ENCODE measurements at regions not wholly inside any gene's neighbourhood (a gene's known extent, or its start where the extent isn't known, plus 50 kb on each side); places are given as distances from the start of the nearest gene placed in this dataset.
A peak's percentile ranks its signal among the peaks of the same experiment; 100 is the strongest.

- Histone ChIP-seq H3K4me2 (no peak overlapping the region), H3K27ac (no peak overlapping the region), H3K9ac (no peak overlapping the region), H3K27me3 (no peaks in the 10 kb centered on the region), H3K4me1 (no peaks in the 10 kb centered on the region), H4K20me1 (no peaks in the 10 kb centered on the region), H3K4me3 (no peak overlapping the region), H3K9me3 (replicated peaks in 1 of 11) (no peaks in the 10 kb centered on the region), H3K36me3 (no peaks in the 10 kb centered on the region)
- TF ChIP-seq Cebpa-rat (IDR thresholded peaks at IDR 0.05) = no peak
Observed at GRCh38 chr11:109814824-109815223, 278.4 kb upstream of the ZC3H12C start.

DNA sequence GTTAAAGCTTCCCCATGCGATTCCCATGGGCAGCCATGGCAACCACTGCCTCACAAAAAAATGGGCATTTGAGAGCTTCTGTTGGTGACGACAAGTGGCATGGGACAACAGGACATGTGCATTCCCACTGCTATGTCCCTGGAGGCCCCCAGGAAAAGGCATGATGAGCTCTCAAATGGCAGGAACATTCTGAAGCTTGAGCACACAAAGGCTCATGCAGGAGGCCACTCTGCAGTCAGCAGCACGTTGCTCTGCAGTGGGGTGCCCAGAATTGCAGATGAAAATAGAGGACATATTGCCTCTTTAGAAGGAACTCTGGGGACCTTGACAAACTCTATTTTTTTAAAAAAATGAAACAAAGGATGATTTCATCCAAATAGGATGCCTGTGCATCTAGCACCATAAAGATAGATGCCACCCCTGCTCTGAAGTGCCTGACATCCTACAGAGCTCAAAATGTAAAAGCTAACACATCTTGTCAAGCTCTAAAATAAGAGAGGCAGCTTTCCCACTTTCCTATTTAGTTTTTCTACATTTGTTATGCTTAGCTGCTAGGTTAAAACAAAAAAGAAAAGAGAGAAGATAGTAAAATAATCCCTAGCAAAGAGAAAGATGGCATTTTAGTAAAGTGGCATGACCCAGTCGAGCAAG lies 277.6 kb upstream of the ZC3H12C start:
- H3K36me3 ChIP-seq = no peaks in the 10 kb centered on the region
- no peaks in the 10 kb centered on the region for H4K20me1 ChIP-seq
- no peak overlapping the region for H3K4me3 ChIP-seq
- TF ChIP-seq Cebpa-rat (IDR thresholded peaks at IDR 0.05) = no peak
- no peaks in the 10 kb centered on the region for H3K27me3 ChIP-seq
- H3K9me3 ChIP-seq (replicated peaks in 1 of 11) = no peaks in the 10 kb centered on the region
- no peak overlapping the region for H3K9ac ChIP-seq
- H3K27ac ChIP-seq = no peak overlapping the region
- H3K4me1 ChIP-seq = no peaks in the 10 kb centered on the region
- H3K4me2 ChIP-seq = no peak overlapping the region

DNA sequence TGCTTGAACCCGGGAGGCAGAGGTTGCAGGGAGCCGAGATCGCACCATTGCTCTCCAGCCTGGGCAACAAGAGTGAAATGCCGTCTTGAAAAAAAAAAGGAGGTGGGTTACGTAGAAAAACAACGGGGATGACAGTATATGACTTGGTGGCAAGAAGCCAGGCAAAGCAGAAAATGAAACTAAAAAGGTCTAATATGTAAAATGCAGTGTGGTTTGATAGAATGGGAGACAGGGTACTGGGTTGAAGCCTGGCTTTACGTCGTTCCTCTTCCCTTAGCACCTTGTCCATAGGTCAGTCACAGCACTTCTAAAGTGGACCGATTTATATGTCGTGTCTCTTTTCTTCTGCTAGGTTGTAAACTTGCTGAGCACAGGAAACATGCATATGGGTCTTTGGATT lies 274.9 kb upstream of the ZC3H12C start:
- Histone ChIP-seq H3K9me3 (replicated peaks in 1 of 11) (no peaks in the 10 kb centered on the region), H3K4me2 (no peak overlapping the region), H3K4me1 (no peaks in the 10 kb centered on the region), H3K9ac (no peak overlapping the region), H3K4me3 (no peak overlapping the region), H4K20me1 (no peaks in the 10 kb centered on the region), H3K27me3 (no peaks in the 10 kb centered on the region), H3K36me3 (no peaks in the 10 kb centered on the region), H3K27ac (no peak overlapping the region)
- TF ChIP-seq Cebpa-rat (IDR thresholded peaks at IDR 0.05) = no peak

DNA sequence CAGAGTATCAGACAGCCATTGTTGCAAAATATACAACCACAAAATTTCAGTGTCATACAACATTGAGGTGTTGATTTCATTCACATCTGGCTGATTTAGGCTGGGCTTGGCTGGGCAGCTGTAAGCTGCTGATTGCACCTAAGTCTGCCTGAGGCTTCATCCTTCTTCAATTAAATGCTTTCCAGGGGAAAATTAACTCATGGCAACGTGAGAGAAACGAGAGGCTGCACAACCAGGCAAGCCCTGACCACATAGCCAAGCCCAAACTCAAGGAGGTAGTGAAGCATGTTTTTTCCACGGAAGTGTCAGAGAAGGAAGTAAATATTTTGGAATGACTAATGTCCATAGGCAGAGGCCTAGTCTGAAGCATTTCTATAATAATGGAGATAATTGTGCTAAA lies 273.8 kb upstream of the ZC3H12C start:
- peak overlapping the region in 1 of 11 experiments; percentile 7; a peak in 1 of 22 replicates for H3K4me2 ChIP-seq
- no peak overlapping the region for H3K27ac ChIP-seq
- TF ChIP-seq Cebpa-rat (IDR thresholded peaks at IDR 0.05) = no peak

DNA sequence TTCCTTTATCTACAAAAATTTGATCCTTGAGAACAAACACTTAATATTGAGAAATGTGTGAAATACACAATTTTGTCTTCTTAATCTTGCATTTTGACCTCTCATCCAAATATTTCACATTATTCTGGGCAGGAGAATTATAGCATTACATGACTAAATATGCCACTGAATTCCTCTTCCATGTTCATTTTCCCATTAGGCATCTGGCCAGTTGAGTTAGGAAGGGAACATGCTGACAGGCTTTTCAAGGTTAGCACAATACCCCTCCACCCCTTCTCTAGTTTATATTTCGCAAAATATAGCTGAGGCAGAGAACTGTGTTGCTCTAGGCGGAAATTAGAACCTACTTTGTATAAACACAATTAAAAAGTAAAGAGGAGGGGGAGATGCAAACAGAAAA lies 271.7 kb upstream of the ZC3H12C start:
- no peak overlapping the region for H3K27ac ChIP-seq
- H3K4me1 ChIP-seq = no peaks in the 10 kb centered on the region
- H3K9me3 ChIP-seq (replicated peaks in 1 of 11) = no peaks in the 10 kb centered on the region
- no peaks in the 10 kb centered on the region for H3K27me3 ChIP-seq
- no peak overlapping the region for H3K9ac ChIP-seq
- no peaks in the 10 kb centered on the region for H4K20me1 ChIP-seq
- H3K36me3 ChIP-seq = no peaks in the 10 kb centered on the region
- no peak overlapping the region for H3K4me3 ChIP-seq
- no peak for TF ChIP-seq Cebpa-rat (IDR thresholded peaks at IDR 0.05)
- no peak overlapping the region for H3K4me2 ChIP-seq

More for the DNA sequence above, 273.8 kb upstream of the ZC3H12C start:
- Histone ChIP-seq H3K9me3 (replicated peaks in 1 of 11) (no peaks in the 10 kb centered on the region), H3K27me3 (no peaks in the 10 kb centered on the region), H3K4me3 (no peak overlapping the region), H3K9ac (no peak overlapping the region), H4K20me1 (no peaks in the 10 kb centered on the region), H3K36me3 (no peaks in the 10 kb centered on the region), H3K4me1 (no peaks in the 10 kb centered on the region)

DNA sequence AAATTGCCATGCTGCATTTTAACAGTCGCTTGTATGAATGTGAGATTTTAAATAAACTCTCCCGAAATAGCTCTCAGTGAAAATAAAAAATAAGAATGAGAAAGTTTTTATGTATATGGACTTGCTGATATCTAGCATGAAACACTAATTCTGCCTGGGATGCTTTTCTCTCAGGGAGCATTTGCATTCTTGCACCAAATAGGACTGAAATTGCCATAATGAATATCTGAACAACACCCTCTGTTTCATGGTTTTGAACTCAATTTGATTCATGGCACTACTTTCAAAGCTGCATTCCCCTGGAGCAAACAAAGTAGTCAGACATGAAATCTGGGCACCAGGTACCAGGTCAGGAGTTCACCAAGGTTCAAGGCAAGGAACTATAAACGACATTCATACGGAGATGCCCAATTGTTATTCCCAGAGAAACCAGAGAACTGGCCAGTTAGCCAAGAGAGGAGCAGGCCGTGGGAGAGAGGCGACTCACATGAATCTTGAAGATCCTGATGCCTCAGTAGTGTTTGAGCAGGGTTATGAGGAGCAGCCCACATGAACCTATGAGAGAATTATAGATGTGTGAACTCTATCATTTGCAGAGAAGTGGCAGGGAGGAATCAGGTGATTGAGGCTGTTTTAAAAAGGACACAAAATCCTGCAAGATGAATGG lies 270.6 kb upstream of the ZC3H12C start:
- no peak overlapping the region for H3K4me2 ChIP-seq
- no peaks in the 10 kb centered on the region for H3K27me3 ChIP-seq
- H3K4me3 ChIP-seq = no peak overlapping the region
- H3K9ac ChIP-seq = no peak overlapping the region
- no peaks in the 10 kb centered on the region for H3K9me3 ChIP-seq (replicated peaks in 1 of 11)
- no peak overlapping the region for H3K27ac ChIP-seq
- H4K20me1 ChIP-seq = no peaks in the 10 kb centered on the region
- no peak for TF ChIP-seq Cebpa-rat (IDR thresholded peaks at IDR 0.05)
- H3K4me1 ChIP-seq = no peaks in the 10 kb centered on the region
- H3K36me3 ChIP-seq = no peaks in the 10 kb centered on the region

DNA sequence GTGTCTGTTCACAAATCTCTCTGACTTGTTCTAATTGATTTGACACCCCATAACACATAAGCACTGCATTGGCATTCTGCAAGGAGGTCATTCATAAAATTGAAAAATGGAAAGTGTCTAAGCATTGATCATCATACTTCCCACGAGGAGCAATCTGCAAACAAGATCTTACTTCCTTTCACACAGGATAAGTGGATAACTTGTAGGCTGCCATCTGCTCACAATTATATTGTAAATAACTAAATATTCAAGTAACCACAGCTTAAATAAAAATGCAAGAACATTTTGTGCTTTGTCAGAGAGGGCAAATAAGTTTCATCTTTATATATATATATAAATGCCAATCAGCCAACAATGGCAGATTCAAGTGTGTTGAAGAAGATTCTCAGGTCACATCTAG lies 264.8 kb upstream of the ZC3H12C start:
- Histone ChIP-seq H3K27ac (no peak overlapping the region), H3K9me3 (replicated peaks in 1 of 11) (peaks cover 0 to 6% (median 0%) of the 10 kb centered on the region in 11 experiments; a peak in 2 of 22 replicates), H3K9ac (no peak overlapping the region), H3K36me3 (no peaks in the 10 kb centered on the region), H3K4me2 (no peak overlapping the region), H3K4me1 (no peaks in the 10 kb centered on the region), H4K20me1 (no peaks in the 10 kb centered on the region), H3K4me3 (no peak overlapping the region), H3K27me3 (no peaks in the 10 kb centered on the region)
- TF ChIP-seq Cebpa-rat (IDR thresholded peaks at IDR 0.05) = no peak

DNA sequence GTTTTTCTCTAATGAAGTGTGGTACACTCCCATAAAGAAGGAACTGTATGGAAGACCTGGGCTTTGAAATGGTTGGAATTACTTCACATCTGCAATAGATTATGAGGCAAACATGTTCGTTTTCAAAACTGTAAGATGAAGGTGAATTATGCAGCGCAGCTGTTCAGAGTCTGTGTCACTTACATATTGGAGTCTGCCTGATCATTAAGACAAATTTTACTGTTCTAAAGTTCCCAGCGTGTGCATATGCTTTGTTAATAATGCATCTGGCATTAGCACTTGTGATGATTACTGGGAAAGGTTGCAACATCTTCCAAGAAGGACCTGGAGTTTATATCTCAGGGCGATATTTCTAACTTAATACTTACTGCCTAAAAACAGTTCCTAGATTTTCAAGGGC lies 255.2 kb upstream of the ZC3H12C start:
- Histone ChIP-seq H4K20me1 (no peaks in the 10 kb centered on the region), H3K4me3 (no peak overlapping the region)
- TF ChIP-seq Cebpa-rat (IDR thresholded peaks at IDR 0.05) = no peak

DNA sequence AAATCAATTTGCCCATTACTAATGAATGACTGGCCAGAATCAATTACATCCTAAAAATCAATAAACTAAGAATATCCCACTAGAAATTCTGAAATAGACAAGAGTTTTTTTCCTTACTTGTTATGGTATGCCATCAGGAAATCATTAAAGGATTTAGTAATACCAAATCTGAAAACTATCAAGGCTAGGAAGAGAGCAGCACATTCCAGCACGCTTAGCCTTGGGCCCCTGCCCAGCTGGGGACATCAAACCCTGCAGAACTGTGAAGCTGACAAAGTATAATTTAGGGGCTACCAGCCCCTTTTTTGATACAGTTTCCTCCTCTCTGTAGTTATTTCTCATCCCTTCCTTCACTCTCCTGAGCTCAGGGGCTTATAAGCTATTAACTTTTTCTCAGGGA lies 247.8 kb upstream of the ZC3H12C start:
- H3K4me3 ChIP-seq = no peak overlapping the region
- H3K9me3 ChIP-seq (replicated peaks in 1 of 11) = no peaks in the 10 kb centered on the region
- no peak for TF ChIP-seq Cebpa-rat (IDR thresholded peaks at IDR 0.05)
- H3K4me1 ChIP-seq = no peaks in the 10 kb centered on the region
- no peak overlapping the region for H3K4me2 ChIP-seq
- H3K9ac ChIP-seq = no peak overlapping the region
- H3K36me3 ChIP-seq = no peaks in the 10 kb centered on the region
- H3K27ac ChIP-seq = no peak overlapping the region
- no peaks in the 10 kb centered on the region for H4K20me1 ChIP-seq
- no peaks in the 10 kb centered on the region for H3K27me3 ChIP-seq

More for the DNA sequence above, 255.2 kb upstream of the ZC3H12C start:
- no peak overlapping the region for H3K4me2 ChIP-seq
- no peaks in the 10 kb centered on the region for H3K36me3 ChIP-seq
- no peak overlapping the region for H3K9ac ChIP-seq
- H3K4me1 ChIP-seq = no peaks in the 10 kb centered on the region
- H3K27ac ChIP-seq = no peak overlapping the region
- H3K9me3 ChIP-seq (replicated peaks in 1 of 11) = peaks cover 0 to 5% (median 0%) of the 10 kb centered on the region in 11 experiments; a peak in 2 of 22 replicates
- no peaks in the 10 kb centered on the region for H3K27me3 ChIP-seq

DNA sequence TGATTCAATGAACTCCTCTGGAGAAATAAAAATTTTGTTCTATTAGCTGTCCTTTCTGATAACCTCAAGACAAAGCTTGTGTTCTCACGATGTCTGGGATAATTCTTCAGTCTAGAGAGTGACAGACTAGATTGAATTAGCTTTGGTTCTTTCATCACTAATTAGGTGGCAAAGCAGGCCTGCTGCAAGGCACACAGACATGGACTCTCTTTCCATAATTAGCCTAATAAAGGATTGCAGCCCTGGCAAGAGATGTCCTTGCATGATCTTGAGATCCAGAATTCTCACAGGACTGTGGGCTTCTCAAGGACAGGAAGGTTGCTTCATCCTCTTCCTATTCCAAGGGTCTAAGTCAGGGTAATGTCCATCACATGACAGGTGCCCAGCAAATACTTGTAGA lies 245.6 kb upstream of the ZC3H12C start:
- Histone ChIP-seq H3K27me3 (no peaks in the 10 kb centered on the region), H4K20me1 (no peaks in the 10 kb centered on the region), H3K36me3 (no peaks in the 10 kb centered on the region), H3K4me2 (no peak overlapping the region), H3K27ac (no peak overlapping the region), H3K4me1 (0 out of 20 replicates have a peak, but pooled peaks cover 0 to 5% (median 0%) of the 10 kb centered on the region in 10 experiments), H3K9me3 (replicated peaks in 1 of 11) (no peaks in the 10 kb centered on the region), H3K4me3 (no peak overlapping the region), H3K9ac (no peak overlapping the region)
- no peak for TF ChIP-seq Cebpa-rat (IDR thresholded peaks at IDR 0.05)
